GM18499 (cell line): ENCODE measurements at regions not wholly inside any gene's neighbourhood (a gene's known extent, or its start where the extent isn't known, plus 50 kb on each side); places are given as distances from the start of the nearest gene placed in this dataset.
"Not testable (repeated sequence)": the region's sequence is repeated elsewhere in the genome, so short reads cannot be mapped to it uniquely, and the experiment has no call there.

Experiments
- ATAC-seq: cut with Tn5 transposase; IDR thresholded peaks from one replicate; pipeline ENCODE4 v1.9.1; 2021; ENCODE audit warnings: moderate number of reproducible peaks; ENCODE audit not compliant: insufficient read depth, unreplicated experiment

DNA sequence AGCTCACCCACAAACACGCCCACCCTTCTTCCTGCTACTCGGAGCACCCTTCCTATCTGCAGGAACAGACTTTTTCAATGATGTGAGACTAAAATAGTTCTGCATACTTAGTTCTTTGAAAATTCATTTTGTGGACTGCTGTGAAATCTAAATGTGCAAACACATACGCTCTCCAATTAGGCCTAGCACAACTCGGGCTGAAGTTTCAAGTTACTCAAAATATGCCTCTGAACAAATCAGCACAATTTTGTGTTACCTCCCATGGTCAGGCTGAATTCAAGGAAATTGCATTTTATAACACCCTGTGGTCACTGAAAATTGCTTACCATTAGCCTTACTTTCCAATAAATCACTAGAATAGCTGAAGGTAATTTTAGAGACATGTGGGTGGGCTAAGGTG lies 323.8 kb upstream of the ADCY2 start:
- no peak for ATAC-seq

DNA sequence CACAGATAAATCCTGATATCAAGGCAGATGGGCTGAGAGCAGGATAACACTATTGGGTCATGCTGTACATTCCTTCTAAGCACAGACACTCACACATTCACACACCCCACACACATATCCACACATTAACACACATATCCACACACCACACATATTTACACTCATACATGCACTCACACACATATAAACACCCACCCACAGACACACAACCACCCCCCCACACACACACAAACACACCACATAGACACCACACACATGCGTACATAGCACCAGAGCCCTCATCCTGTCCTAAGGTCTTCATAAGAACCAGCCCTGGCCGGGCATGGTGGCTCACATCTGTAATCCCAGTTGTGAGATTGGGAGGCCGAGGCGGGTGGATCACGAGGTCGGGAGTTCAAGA lies 322.3 kb upstream of the ADCY2 start:
- no peak for ATAC-seq

- no peak for ATAC-seq
These were observed 321.8 kb upstream of the ADCY2 start for GRCh38 chr5:7074176-7074575.

GRCh38 chr5:7075470-7075869 lies 320.5 kb upstream of the ADCY2 start:
- no peak for ATAC-seq

DNA sequence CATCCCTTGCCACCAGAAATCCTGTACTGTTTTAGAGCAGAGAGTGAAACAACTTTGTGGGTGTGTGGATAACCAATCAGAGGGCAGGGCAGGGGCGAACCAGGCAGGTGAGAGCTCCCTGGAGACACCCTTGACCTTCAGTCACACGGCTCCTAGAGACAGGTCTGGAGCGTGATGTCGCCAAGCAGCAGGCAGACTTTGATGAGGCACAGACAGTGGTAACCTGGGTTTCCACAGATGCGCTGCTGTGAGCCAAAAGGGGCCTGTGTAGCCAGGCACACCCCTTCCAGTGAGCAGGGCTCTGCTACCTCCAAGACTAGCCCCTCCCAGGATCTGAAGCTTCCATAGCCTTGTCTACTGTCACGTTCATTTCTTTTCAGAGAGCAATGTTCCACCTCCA lies 317.8 kb upstream of the ADCY2 start:
- ATAC-seq = no peak

GRCh38 chr5:7078901-7079300 lies 317.0 kb upstream of the ADCY2 start:
- ATAC-seq = no peak

- ATAC-seq = no peak
These were observed 315.4 kb upstream of the ADCY2 start for GRCh38 chr5:7080501-7080900.

- ATAC-seq = no peak
These were observed 308.1 kb upstream of the ADCY2 start for GRCh38 chr5:7087719-7088297.

DNA sequence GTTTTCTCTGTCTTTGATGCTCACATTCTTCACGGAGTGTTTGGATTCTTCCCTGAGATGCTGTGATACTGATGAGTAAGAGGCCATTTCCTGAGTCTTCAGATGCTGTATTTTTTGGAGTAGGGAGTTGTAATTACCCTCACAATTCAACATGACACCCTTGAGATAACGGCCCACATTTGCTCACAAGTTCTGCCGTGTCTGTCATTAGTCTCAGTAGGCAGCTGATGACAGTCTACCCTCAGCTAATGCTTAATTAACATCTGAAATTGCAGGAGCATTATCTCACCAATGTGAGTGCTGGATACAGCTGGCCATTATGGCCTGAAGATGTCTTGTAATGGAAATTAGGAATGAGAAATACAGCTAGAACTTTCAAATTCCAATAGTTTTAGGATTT lies 307.1 kb upstream of the ADCY2 start:
- ATAC-seq = no peak

DNA sequence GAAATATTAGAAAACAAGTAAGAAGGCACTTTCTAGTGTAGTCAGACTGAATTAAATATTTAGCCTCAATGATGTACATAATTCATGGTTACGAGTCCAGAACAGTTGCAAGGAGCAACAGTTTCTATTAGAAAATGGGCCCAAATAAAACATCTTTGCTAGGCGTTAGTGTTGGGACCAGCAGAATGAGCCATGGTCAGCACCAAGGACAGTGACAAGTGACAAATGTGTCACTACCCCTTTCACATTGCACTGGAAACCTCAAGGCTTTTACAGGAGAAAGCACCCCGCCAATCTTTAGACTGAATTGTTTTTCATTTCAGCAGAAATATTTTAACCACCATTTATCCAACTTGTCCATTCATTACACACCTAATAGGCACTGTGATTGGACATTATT lies 301.3 kb upstream of the ADCY2 start:
- ATAC-seq = no peak

DNA sequence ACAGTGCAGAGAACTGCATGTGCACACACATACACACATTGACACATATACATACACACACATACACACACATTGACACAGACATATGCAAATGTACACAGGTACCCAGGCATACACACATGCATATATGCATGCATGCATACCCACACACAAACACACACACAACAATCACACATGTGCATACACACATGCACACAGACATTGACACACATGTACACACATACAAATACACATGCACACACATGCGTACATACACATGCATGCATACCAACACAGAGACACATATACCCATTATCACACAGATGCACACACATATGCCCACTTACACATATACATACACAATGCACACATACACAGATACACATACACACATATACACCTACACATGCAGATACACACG lies 299.6 kb upstream of the ADCY2 start:
- no peak for ATAC-seq

DNA sequence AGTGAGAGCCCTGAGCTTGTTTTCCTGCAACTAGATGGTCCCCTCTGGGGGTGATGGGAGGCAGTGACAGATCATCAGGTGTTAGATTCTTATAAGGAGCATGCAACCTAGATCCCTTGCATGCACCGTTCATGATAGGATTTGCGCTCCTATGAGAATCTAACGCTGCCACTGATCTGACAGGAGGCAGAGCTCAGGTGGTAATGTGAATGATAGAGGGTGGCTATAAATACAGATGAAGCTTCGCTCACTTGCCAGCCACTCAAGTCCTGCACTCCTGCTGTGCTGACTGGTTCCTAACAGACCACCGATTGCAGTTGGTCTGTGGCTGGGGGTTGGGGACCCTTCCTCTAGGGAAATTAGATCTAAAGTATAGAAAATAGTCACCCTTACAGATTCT lies 290.6 kb upstream of the ADCY2 start:
- no peak for ATAC-seq

DNA sequence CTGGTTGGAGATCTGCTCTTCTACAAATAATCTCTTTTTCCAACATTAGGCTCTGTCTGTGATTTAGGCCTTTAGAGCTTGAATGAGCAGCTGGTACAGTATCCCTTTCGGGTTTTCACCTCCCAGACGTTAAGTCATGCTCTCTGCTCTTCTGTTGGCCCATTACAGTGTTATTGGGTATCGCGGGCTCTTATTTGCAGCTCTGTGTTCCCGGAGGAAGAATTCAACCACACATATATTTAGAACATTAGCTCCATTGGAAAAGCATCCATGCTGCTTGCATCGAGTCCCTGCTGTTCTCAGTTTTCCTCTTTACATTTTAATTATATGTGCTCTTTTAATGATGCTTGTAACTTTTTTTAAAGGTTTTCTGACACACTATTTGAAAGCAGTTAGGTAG lies 278.0 kb upstream of the ADCY2 start:
- ATAC-seq = no peak

DNA sequence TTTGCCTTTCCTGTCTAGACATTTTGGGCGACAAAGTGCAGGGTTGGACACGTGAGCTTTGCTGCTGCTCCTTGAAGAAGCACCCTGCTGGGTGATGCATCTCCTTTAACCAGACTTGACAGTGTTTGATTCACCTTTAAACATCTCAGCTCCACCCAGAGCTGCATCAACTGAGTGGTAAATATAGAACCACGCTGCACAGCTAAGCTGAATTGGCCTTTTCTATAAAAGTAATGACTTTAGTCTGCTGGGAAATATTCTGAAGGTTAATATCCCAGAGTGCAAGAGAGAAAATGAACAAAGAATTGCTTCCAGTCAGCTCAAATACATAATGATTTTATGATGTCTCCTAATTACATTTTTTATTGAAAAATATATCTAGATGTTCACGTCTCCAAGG lies 264.3 kb upstream of the ADCY2 start:
- ATAC-seq = no peak

DNA sequence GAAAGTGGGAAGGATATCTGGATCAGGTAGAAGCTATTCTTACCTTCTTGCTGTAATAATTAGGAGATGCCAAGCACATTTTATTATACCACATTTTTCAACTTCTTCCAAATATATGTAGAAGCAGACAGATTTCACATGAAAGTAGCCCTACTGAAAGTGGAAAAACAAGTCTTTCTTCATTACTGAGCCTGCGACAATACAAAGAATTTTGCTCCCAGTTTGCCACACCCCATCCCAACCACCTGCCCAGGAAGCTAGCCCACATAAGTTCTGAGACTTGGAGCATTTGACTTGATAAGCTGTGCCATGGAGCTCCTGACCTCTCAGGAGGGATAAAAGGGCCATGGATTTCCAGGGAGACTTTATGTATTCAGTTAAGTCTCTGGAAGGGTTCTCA lies 249.1 kb upstream of the ADCY2 start:
- ATAC-seq = no peak

GRCh38 chr5:7157083-7157482 lies 238.9 kb upstream of the ADCY2 start:
- ATAC-seq = no peak

DNA sequence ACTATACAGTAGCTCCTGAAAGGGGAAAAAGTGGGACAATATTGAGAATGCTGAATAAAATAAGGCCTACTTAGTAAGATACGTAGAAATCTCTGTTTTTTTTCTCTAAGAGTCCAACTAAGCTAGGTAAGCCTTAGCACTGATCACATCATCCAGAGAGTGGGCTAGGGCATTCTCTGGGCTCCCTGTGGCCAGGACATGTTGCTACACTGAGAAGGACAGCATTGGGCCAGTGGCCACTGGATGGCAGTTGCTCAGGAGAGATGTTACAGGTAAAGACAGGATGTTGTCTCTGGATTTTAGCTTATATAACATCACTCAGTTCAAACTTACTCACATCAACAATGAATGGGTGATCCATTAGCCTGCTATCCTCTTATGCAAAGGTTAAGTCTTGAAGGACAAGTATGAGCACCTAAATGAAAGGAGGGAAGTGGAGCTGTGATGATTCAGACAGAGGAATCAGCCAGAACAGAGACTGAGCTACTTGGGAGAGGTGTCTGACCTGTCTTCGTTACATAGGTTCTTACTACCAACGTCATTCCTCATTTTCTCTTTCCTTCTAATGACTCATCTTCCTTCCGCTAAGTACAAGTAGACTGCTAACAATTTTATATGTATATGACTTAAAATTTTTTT lies 226.6 kb upstream of the ADCY2 start:
- no peak for ATAC-seq

DNA sequence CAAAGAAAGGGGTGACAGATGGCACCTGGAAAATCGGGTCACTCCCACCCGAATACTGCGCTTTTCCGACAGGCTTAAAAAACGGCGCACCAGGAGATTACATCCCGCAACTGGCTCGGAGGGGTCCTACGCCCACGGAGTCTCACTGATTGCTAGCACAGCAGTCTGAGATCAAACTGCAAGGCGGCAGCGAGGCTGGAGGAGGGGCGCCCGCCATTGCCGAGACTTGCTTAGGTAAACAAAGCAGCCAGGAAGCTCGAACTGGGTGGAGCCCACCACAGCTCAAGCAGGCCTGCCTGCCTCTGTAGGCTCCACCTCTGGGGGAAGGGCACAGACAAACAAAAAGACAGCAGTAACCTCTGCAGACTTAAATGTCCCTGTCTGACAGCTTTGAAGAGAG lies 225.2 kb upstream of the ADCY2 start:
- ATAC-seq = not testable (repeated sequence)

DNA sequence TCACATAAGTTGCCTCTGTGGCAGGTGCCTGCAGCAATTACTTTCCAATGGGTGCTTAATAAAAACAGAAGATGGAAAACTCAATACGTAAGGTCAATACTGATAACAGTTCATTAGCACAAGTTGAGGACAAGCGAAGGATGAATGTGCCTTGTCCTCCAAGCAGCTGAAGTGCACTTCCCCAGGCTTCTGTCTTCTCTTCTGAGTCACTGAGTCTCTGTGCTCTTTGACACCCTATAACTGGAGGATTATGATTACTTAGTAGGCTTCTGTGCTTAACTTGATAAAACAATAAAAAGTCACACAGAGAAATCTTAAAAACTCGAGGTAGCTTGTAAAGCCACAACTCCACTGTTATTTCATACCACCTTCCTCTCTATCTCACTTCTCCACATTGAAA lies 216.6 kb upstream of the ADCY2 start:
- ATAC-seq = no peak

DNA sequence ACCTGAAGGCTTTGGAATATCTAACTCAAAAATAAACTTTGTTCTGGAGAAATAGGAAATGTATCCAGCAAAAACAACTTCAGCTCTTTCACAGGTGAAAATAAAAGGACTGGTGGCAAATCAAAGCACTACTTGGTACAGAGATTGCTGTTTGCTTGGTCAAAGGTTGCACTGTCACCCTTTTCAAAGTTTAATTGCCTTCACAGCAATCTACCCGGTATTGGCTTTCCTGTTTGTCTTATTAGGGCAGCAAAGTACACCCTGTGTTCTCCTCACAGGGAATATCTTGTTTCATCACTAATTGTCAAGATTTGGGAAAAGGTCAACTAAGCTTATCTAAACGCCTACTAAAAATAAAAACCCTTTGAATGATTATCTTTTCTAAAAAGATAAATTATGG lies 214.1 kb upstream of the ADCY2 start:
- ATAC-seq = no peak

DNA sequence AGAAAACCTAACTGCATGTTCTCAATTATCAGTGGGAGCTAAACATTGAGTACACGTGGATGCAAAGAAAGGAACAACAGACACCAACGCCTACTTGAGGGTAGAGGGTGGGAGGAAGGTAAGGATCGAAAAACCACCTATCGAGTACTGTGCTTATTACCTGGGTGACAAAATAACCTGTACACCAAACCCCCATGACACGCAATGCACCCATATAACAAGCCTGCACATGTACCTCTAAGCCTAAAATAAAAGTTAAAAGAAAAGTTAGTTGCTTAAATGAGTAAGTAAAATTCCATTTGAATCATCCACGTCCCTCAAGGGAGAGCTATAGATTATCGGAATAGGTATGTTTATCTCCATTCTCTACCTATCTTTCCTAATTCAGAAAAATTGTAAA lies 210.2 kb upstream of the ADCY2 start:
- ATAC-seq = no peak

DNA sequence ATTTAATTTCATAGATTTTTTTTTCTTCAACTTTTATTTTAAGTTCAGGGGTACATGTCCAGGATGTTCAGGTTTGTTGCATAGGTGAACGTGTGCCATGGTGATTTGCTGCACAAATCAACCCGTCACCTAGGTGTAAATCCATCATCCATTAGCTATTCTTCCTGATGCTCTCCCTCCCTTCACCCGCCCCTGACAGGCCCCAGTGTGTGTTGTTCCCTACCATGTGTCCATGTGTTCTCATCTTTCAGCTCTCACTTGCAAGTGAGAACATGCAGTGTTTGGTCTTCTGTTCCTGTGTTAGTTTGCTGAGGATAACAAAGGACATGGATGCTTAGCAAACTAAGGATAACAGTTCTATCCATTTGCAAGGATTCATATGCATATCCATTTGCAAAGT lies 209.1 kb upstream of the ADCY2 start:
- ATAC-seq = no peak
